ENCODE measurements at regions not wholly inside any gene's neighbourhood (a gene's known extent, or its start where the extent isn't known, plus 50 kb on each side); places are given as distances from the start of the nearest gene placed in this dataset.

- Histone ChIP-seq H3K4me1 (ENCODE audit: control insufficient read depth in 1 of 2, insufficient read depth in 2 of 2, low read length in 2 of 2) (no peaks in the 10 kb centered on the region), H3K4me3 (replicated peaks in 1 of 2; ENCODE audit: low read depth in 1 of 2, low read length in 2 of 2) (no peak overlapping the region), H2AFZ (ENCODE audit: low read depth, low read length, poor library complexity, severe bottlenecking) (no peak overlapping the region), H3K27ac (ENCODE audit: low read depth, low read length) (no peak overlapping the region), H3K9me3 (ENCODE audit: control insufficient read depth in 1 of 2, insufficient read depth in 1 of 2, low read depth in 1 of 2, low read length in 2 of 2) (no peaks in the 10 kb centered on the region), H3K9me2 (ENCODE audit: insufficient read depth) (no peaks in the 10 kb centered on the region), H3K9ac (ENCODE audit: low read length) (no peak overlapping the region), H4K20me1 (ENCODE audit: insufficient read depth) (no peaks in the 10 kb centered on the region), H3K36me3 (ENCODE audit: control insufficient read depth in 1 of 2, insufficient read depth in 2 of 2, low read length in 2 of 2) (no peaks in the 10 kb centered on the region), H3K27me3 (ENCODE audit: insufficient read depth, low read length) (no peaks in the 10 kb centered on the region), H3K4me2 (ENCODE audit: low read length) (no peak overlapping the region), H3K79me2 (ENCODE audit: insufficient read depth, low read length) (no peaks in the 10 kb centered on the region)
- RAD21 ChIA-PET (ENCODE audit: low non-redundant PET in 1 of 2, low total read pairs in 2 of 2, uncharacterized antibody in 2 of 2, unreplicated experiment in 2 of 2) = no interaction called here
- intact Hi-C loops (cut with micrococcal nuclease) = no loop called here
- no peak for DNase-seq (ENCODE audit: low read depth, low spot score)
- TF ChIP-seq SIN3A (IDR thresholded peaks at IDR 0.05; ENCODE audit: low read depth) (no peak), CBX3 (IDR thresholded peaks at IDR 0.05; ENCODE audit: low read depth) (no peak), EGR1 (IDR thresholded peaks at IDR 0.05; ENCODE audit: low read depth) (no peak), EZH2 (IDR thresholded peaks at IDR 0.05) (no peak), YY1 (IDR thresholded peaks at IDR 0.05; ENCODE audit: extremely low read depth, insufficient replicate concordance, low read depth, low read length) (no peak), ZFX (IDR thresholded peaks at IDR 0.05) (no peak), CEBPB (IDR thresholded peaks at IDR 0.05; ENCODE audit: low read depth) (no peak)
- TF ChIP-seq, protein P1, sequence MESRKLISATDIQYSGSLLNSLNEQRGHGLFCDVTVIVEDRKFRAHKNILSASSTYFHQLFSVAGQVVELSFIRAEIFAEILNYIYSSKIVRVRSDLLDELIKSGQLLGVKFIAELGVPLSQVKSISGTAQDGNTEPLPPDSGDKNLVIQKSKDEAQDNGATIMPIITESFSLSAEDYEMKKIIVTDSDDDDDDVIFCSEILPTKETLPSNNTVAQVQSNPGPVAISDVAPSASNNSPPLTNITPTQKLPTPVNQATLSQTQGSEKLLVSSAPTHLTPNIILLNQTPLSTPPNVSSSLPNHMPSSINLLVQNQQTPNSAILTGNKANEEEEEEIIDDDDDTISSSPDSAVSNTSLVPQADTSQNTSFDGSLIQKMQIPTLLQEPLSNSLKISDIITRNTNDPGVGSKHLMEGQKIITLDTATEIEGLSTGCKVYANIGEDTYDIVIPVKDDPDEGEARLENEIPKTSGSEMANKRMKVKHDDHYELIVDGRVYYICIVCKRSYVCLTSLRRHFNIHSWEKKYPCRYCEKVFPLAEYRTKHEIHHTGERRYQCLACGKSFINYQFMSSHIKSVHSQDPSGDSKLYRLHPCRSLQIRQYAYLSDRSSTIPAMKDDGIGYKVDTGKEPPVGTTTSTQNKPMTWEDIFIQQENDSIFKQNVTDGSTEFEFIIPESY (IDR thresholded peaks at IDR 0.05; ENCODE audit: extremely low read depth, insufficient replicate concordance, low read length) = no peak
- TF ChIP-seq, protein P2, sequence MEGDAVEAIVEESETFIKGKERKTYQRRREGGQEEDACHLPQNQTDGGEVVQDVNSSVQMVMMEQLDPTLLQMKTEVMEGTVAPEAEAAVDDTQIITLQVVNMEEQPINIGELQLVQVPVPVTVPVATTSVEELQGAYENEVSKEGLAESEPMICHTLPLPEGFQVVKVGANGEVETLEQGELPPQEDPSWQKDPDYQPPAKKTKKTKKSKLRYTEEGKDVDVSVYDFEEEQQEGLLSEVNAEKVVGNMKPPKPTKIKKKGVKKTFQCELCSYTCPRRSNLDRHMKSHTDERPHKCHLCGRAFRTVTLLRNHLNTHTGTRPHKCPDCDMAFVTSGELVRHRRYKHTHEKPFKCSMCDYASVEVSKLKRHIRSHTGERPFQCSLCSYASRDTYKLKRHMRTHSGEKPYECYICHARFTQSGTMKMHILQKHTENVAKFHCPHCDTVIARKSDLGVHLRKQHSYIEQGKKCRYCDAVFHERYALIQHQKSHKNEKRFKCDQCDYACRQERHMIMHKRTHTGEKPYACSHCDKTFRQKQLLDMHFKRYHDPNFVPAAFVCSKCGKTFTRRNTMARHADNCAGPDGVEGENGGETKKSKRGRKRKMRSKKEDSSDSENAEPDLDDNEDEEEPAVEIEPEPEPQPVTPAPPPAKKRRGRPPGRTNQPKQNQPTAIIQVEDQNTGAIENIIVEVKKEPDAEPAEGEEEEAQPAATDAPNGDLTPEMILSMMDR (IDR thresholded peaks at IDR 0.05 in 2 of 3, conservative IDR thresholded peaks at IDR 0.05 in 1 of 3; ENCODE audit: borderline replicate concordance in 1 of 3, insufficient read depth in 1 of 3, low read depth in 2 of 3, low read length in 2 of 3) = no peak
- TF ChIP-seq, protein P3, sequence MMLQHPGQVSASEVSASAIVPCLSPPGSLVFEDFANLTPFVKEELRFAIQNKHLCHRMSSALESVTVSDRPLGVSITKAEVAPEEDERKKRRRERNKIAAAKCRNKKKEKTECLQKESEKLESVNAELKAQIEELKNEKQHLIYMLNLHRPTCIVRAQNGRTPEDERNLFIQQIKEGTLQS (IDR thresholded peaks at IDR 0.05) = no peak
- TF ChIP-seq, protein P4, sequence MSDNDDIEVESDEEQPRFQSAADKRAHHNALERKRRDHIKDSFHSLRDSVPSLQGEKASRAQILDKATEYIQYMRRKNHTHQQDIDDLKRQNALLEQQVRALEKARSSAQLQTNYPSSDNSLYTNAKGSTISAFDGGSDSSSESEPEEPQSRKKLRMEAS (IDR thresholded peaks at IDR 0.05) = no peak
- CTCF ChIA-PET = no interaction called here
- BruUV-seq (replicated peaks) = no TSS peak
- POLR2A ChIA-PET = no interaction called here
- ATAC-seq = no peak
These were observed 142.5 kb downstream of the LRIG3 start for GRCh38 chr12:58777815-58778214.
